Fibroblast of the aortic adventitia (primary cell): ENCODE measurements at regions not wholly inside any gene's neighbourhood (a gene's known extent, or its start where the extent isn't known, plus 50 kb on each side); places are given as distances from the start of the nearest gene placed in this dataset.
"Not testable (repeated sequence)": the region's sequence is repeated elsewhere in the genome, so short reads cannot be mapped to it uniquely, and the experiment has no call there.

Source experiments
- DNase-seq: peaks from one replicate; pipeline ENCODE4 v3.0.0-alpha.2; 2010; ENCODE audit warnings: low read depth
- H3K4me3 ChIP-seq: 2 replicates; pipeline ENCODE4 v1.5.1; 2011; ENCODE audit warnings: low read depth, mild to moderate bottlenecking, control low read depth, low read length, moderate library complexity
- TF ChIP-seq, protein P1 (sequence below): IDR thresholded peaks from 2 replicates; pipeline ENCODE4 v1.5.1; 2011; ENCODE audit warnings: mild to moderate bottlenecking, low read length, control low read depth, inconsistent platforms; ENCODE audit not compliant: insufficient read depth

DNA sequence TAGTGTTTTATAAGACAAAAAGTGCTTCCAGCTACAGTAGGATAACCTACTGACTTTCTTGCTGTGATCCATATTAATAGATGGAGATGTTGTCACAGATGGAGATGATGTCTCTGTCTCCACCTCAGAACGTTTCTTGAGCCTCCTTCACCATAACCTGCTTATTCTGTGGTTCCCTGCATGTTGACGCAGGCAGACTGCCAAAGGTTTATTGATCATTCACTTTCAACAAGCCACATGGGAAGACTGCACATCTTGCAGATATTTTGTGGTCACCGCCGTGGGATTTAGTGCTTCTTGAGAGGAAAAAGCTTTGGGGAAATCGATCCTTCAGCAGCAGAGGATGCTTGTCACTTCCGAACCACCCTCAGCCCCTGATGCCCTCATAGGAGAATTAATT, 943.0 kb upstream of the PRKX start:
- TF ChIP-seq, protein P1, sequence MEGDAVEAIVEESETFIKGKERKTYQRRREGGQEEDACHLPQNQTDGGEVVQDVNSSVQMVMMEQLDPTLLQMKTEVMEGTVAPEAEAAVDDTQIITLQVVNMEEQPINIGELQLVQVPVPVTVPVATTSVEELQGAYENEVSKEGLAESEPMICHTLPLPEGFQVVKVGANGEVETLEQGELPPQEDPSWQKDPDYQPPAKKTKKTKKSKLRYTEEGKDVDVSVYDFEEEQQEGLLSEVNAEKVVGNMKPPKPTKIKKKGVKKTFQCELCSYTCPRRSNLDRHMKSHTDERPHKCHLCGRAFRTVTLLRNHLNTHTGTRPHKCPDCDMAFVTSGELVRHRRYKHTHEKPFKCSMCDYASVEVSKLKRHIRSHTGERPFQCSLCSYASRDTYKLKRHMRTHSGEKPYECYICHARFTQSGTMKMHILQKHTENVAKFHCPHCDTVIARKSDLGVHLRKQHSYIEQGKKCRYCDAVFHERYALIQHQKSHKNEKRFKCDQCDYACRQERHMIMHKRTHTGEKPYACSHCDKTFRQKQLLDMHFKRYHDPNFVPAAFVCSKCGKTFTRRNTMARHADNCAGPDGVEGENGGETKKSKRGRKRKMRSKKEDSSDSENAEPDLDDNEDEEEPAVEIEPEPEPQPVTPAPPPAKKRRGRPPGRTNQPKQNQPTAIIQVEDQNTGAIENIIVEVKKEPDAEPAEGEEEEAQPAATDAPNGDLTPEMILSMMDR, result no peak
- H3K4me3 ChIP-seq, result no peak overlapping the region
- no peak for DNase-seq

DNA sequence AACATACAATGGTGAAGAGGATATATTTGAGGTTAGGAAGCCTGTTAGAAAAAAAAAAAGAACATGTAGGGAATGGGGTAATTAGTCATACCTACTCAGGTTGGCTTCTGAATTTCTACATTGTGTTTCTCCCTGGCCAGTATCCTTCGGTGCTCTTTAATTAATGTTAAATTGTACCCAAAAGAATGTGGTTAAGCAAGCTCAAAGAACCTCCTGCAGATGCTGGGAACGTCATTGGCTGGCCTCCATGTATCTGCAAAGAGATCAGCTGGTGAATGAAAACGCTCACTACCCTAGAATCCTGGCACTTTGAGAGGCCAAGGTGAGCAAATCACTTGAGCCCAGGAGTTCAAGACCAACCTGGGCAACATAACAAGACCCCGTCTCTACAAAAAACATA, 942.3 kb upstream of the PRKX start:
- no peak overlapping the region for H3K4me3 ChIP-seq

DNA sequence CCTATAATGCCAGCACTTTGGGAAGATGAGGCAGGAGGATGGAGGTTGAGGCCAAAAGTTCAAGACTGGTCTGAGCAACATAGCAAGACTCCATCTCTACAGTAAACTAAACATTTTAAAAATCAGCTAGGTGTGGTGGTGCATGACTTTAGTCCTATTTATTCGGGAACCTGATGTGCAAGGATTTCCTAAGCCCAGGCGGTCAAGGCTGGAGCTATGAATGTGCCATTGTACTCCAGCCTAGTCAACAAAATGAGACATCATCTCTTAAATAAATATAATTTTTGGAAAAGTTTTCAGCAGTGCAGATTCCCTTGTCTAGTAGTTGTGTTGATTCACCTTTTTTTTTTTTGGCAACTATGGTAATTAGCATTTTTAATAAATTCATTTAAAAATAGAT, 928.7 kb upstream of the PRKX start:
- DNase-seq, result no peak
- H3K4me3 ChIP-seq, result no peak overlapping the region
- TF ChIP-seq, protein P1, result no peak

More for the DNA sequence above, 942.3 kb upstream of the PRKX start:
- no peak for DNase-seq
- TF ChIP-seq, protein P1, result no peak

DNA sequence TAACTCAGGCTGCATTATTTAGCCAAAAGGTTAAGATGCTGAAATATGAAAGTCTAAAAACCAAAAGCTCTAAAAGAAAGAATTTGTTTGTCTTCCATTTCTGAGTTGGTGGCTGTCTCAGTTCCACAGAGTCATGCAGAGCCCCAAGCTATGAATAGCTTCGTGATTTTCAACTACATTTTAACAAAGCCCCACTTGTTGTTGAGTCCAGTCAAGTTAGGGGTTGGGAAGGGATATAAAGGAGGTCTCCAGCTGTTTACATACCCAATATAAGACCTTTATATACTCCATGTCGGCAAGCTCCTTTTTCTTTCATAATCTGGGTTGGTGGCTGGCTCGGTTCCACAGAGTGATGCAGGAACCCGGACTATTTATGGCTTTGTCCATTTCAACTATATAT, 924.6 kb upstream of the PRKX start:
- TF ChIP-seq, protein P1, result no peak
- no peak for DNase-seq
- H3K4me3 ChIP-seq, result no peak overlapping the region

DNA sequence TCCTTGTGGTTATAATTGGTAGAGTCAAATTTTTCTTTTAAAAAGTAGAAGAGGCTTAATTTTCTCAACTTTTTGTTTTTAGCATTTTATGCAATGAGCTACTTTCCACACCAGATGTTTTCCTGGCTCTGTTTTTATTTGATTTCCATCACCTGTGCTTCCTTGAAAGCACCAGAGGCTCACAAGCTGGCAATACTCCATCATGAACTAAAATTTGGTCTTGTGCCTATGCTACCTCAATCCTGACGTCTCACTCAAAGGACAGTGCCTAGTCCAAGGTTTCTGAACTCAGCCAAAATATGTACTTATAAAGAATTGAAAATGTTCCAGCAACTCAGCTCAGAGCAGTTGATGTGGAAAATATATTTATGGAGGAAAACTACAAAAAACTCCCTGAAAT, 914.0 kb upstream of the PRKX start:
- TF ChIP-seq, protein P1, result no peak
- no peak for DNase-seq
- H3K4me3 ChIP-seq, result no peak overlapping the region

DNA sequence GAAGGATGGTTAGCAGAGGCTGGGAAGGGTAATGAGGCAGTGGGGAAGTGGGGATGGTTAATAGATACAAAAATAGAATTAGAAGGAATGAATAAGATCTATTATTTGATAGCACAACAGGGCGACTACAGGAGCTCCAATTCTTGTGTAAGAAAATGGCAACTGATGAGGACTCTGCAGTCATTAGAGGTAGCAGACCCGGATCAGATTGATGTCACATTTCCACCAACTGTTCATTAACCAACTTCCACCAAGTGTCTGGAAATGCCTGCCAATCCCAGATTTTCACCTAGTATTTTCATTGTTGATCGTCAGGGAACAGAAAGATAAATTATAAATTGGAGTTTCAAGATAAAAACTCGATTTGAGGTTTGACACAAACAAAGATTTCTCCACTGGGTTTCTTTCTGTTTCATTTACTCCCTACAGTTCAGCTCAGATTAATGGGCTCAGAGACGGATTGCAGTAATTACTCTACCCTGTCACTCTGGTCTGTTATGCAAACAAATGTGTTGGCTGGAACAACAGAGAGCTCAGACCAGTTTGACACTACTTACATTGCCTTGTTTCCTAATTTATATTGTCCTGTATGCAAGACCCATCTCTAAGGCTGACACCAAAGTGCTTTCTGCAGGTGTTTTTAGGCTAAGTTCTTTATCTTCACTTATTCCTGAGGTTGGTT, 909.2 kb upstream of the PRKX start:
- TF ChIP-seq, protein P1, result no peak
- no peak overlapping the region for H3K4me3 ChIP-seq
- no peak for DNase-seq

DNA sequence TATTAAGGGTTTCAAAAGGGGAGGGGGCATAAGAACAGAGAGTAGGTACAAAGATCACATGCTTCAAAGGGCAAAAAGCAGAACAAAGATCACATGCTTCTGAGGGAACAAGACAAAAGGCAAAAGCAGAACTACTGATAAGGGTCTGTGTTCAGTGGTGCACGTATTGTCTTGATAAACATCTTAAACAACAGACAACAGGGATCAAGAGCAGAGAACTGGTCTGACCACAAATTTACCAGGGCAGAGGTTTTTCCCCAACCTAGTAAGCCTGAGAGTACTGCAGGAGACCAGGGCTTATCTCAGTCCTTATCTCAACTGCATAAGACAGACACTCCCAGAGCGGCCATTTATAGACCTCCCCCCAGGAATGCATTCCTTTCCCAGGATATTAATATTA, 900.2 kb upstream of the PRKX start:
- not testable (repeated sequence) for DNase-seq

More for the DNA sequence above, 900.2 kb upstream of the PRKX start:
- not testable (repeated sequence) for H3K4me3 ChIP-seq
